Epithelial cell of esophagus (primary cell): ENCODE measurements at regions not wholly inside any gene's neighbourhood (a gene's known extent, or its start where the extent isn't known, plus 50 kb on each side); places are given as distances from the start of the nearest gene placed in this dataset.

Experiments
- DNase-seq: peaks from one replicate; pipeline ENCODE4 v3.0.0; 2010; ENCODE audit warnings: low read depth
- H3K4me3 ChIP-seq: 2 replicates; pipeline ENCODE4 v1.5.1; 2011; ENCODE audit warnings: mild to moderate bottlenecking, low read length, control low read depth
- CTCF ChIP-seq: IDR thresholded peaks from 2 replicates; pipeline ENCODE4 v1.5.1; 2011; ENCODE audit warnings: low read depth, mild to moderate bottlenecking, low read length, control low read depth, inconsistent platforms; ENCODE audit not compliant: insufficient read depth; ENCODE audit errors: missing control alignments

- no peak for DNase-seq
- no peak overlapping the region for H3K4me3 ChIP-seq
- TF ChIP-seq CTCF, result no peak
Measured at GRCh38 chr1:60823151-60823550, 259.2 kb upstream of the NFIA start.

GRCh38 chr1:60822252-60822651, 260.1 kb upstream of the NFIA start:
- no peak for TF ChIP-seq CTCF
- H3K4me3 ChIP-seq, result no peak overlapping the region
- DNase-seq, result no peak

- DNase-seq, result no peak
- no peak overlapping the region for H3K4me3 ChIP-seq
- TF ChIP-seq CTCF, result no peak
Measured at GRCh38 chr1:60821156-60821555, 261.2 kb upstream of the NFIA start.

- no peak for DNase-seq
- no peak for TF ChIP-seq CTCF
- H3K4me3 ChIP-seq, result no peak overlapping the region
Measured at GRCh38 chr1:60818969-60819701, 263.2 kb upstream of the NFIA start.

- H3K4me3 ChIP-seq, result no peak overlapping the region
- no peak for DNase-seq
- TF ChIP-seq CTCF, result no peak
Measured at GRCh38 chr1:60813071-60813470, 269.3 kb upstream of the NFIA start.

- DNase-seq, result peak; percentile 1
- no peak overlapping the region for H3K4me3 ChIP-seq
- TF ChIP-seq CTCF, result no peak
Measured at GRCh38 chr1:60809204-60809980, 273.0 kb upstream of the NFIA start.
